Testis (tissue), 2 donors: ENCODE measurements at regions not wholly inside any gene's neighbourhood (a gene's known extent, or its start where the extent isn't known, plus 50 kb on each side); places are given as distances from the start of the nearest gene placed in this dataset.

ENCODE experiments used
- DNase-seq: peaks from one replicate; pipeline ENCODE4 v3.0.0-alpha.2; 2019
- H3K27ac ChIP-seq, 2 donors: fragments of 200-600 bp; sonication (generic); one replicate each; pipeline ENCODE4 v1.5.1; 2019
- H3K27me3 ChIP-seq: fragments of 200-600 bp; sonication (generic); one replicate; pipeline ENCODE4 v1.5.1; 2019
- H3K36me3 ChIP-seq: fragments of 200-600 bp; sonication (generic); one replicate; pipeline ENCODE4 v1.5.1; 2017; ENCODE audit warnings: low read depth; ENCODE audit errors: missing control alignments
- H3K4me1 ChIP-seq: fragments of 200-600 bp; sonication (generic); one replicate; pipeline ENCODE4 v1.5.1; 2019
- H3K4me3 ChIP-seq, 2 donors: fragments of 200-600 bp; sonication (generic); one replicate each; pipeline ENCODE4 v1.5.1; 2017 to 2019
- H3K9me3 ChIP-seq: fragments of 200-600 bp; sonication (generic); one replicate; pipeline ENCODE4 v1.5.1; 2017
- CTCF ChIP-seq, 3 experiments: fragments of 450-650 bp in 2 of 3; fragments of 200-600 bp in 1 of 3; sonication (generic) in 1 of 3; IDR thresholded peaks; one replicate each; pipeline ENCODE4 v1.5.1; 2016 to 2019; ENCODE audit warnings: antibody characterized with exemption in 3 of 3, mild to moderate bottlenecking in 2 of 3, moderate library complexity in 1 of 3
- POLR2A ChIP-seq: fragments of 450-650 bp; IDR thresholded peaks from one replicate; pipeline ENCODE4 v1.6.1; 2017; ENCODE audit warnings: antibody characterized with exemption, mild to moderate bottlenecking, moderate library complexity
- whole genome bisulfite sequencing, 2 donors: methylation state at CpG; one replicate each; pipeline ENCODE4 v1.1.5; 2018; 5-methylcytosine and 5-hydroxymethylcytosine counted together
- intact Hi-C: fragments of 100-400 bp; cut with DNase I; formaldehyde crosslinking; loops from one replicate; pipeline ENCODE4 v1.15.1; 2023; ENCODE audit warnings: low total_unique reads

DNA sequence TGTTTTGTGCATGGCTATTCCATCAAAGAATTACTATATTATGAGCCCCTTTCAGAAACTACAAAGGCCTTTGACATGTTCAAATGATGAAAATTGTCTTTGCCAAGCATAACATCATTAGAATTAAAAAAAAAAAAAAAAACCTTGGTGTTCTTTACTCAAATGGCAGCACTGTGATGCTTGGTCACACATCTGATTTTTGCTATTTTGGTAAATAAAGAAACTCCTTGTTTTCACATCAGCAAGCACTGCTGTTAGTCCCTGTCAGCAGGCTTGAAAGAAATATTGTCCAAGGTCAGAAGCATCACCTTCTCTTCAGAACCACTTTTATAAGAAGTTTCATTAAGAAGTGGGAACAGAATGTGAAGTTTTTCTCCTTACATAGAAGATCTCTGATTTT lies 537.3 kb downstream of the MFSD1 start:
- TF ChIP-seq CTCF (IDR thresholded peaks at IDR 0.05) (no peak), POLR2A (no peak)
- Histone ChIP-seq H3K4me1 (no peaks in the 10 kb centered on the region), H3K36me3 (no peaks in the 10 kb centered on the region), H3K9me3 (no peaks in the 10 kb centered on the region), H3K27ac (no peak overlapping the region), H3K27me3 (no peaks in the 10 kb centered on the region), H3K4me3 (no peak overlapping the region)
- DNase-seq = no peak
- intact Hi-C loops = no loop called here

DNA sequence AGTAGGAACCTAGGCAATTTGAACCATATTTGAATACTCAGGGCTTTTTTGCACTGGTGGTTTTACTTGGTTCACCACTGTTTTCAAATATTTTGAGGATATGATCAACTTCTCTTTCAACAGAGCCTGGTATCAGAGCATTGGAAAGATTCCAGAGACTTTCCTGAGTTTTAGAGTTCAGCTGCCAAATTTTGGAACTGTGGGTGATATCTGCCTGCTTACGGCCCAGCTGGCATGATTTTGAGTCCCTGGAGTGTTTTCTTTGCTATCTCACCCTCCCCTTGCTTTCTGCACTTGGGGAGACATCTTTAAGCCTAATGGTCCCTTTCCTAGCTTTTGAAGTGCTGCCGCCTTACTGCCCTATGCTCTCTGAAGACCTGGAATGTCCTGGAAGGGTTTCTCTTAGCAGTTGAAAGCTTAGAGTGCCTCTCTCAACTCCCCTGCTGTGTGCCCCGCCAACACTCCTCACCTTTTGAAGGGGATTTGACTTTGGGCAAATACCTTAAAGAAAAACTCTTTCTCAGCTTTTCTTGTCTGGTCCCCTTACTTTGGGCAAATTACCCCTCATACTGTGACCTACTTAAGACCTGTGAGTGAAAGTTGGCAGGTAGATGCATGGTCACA lies 539.1 kb downstream of the MFSD1 start:
- TF ChIP-seq CTCF (IDR thresholded peaks at IDR 0.05) (no peak), POLR2A (no peak)
- H3K4me1 ChIP-seq = no peaks in the 10 kb centered on the region
- H3K27me3 ChIP-seq = no peaks in the 10 kb centered on the region
- no peak overlapping the region for H3K27ac ChIP-seq
- whole genome bisulfite sequencing, 2 donors = 44 to 65% methylated on average over 3 of the region's 3 CpGs
- no peaks in the 10 kb centered on the region for H3K36me3 ChIP-seq
- intact Hi-C loops = no loop called here
- H3K9me3 ChIP-seq = no peaks in the 10 kb centered on the region
- DNase-seq = no peak
- H3K4me3 ChIP-seq = no peak overlapping the region

GRCh38 chr3:159346271-159346903 lies 544.5 kb downstream of the MFSD1 start:
- WGBS, 2 donors = 79 to 84% methylated on average over 5 of the region's 5 CpGs
- Histone ChIP-seq H3K36me3 (no peaks in the 10 kb centered on the region), H3K4me1 (no peaks in the 10 kb centered on the region), H3K9me3 (no peaks in the 10 kb centered on the region), H3K4me3 (no peak overlapping the region), H3K27me3 (no peaks in the 10 kb centered on the region), H3K27ac (no peak overlapping the region)
- intact Hi-C loops = no loop called here
- TF ChIP-seq CTCF (IDR thresholded peaks at IDR 0.05) (no peak), POLR2A (no peak)
- no peak for DNase-seq

- Histone ChIP-seq H3K9me3 (no peaks in the 10 kb centered on the region), H3K27ac (no peak overlapping the region), H3K27me3 (no peaks in the 10 kb centered on the region), H3K4me1 (no peaks in the 10 kb centered on the region), H3K4me3 (no peak overlapping the region), H3K36me3 (no peaks in the 10 kb centered on the region)
- no peak for DNase-seq
- TF ChIP-seq POLR2A (no peak), CTCF (IDR thresholded peaks at IDR 0.05) (no peak)
- intact Hi-C loops = no loop called here
- WGBS, 2 donors = 78 to 89% methylated on average over 3 of the region's 3 CpGs
Observed at GRCh38 chr3:159348431-159348830, 546.6 kb downstream of the MFSD1 start.

DNA sequence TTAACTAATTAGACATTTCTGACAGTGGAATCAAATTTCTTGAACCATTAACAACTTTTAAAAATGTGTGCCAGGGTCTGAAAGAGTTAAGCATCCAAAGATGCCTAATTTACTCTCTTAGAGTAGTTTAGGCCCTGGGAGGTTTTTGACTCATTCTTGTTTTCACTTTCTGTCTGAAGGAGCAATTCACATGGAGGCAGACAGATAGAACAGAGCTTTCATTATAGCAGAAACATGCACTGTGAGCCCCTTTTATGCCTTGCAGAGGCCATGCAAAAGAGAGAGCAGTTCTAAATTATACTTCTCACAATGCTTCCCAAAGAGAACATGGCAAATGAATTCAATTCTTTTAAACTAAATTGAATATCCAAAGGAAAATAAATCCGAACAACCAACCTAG lies 554.8 kb downstream of the MFSD1 start:
- intact Hi-C loops = no loop called here
- DNase-seq = no peak
- no peaks in the 10 kb centered on the region for H3K27me3 ChIP-seq
- 74 to 91% methylated on average over 1 of the region's 1 CpG for WGBS, 2 donors
- no peaks in the 10 kb centered on the region for H3K9me3 ChIP-seq
- no peaks in the 10 kb centered on the region for H3K36me3 ChIP-seq
- no peaks in the 10 kb centered on the region for H3K4me1 ChIP-seq
- no peak for TF ChIP-seq CTCF (IDR thresholded peaks at IDR 0.05)
- TF ChIP-seq POLR2A = no peak
- H3K4me3 ChIP-seq = no peak overlapping the region
- no peak overlapping the region for H3K27ac ChIP-seq
